ENCODE measurements at regions not wholly inside any gene's neighbourhood (a gene's known extent, or its start where the extent isn't known, plus 50 kb on each side); places are given as distances from the start of the nearest gene placed in this dataset.
"Not testable (repeated sequence)": the region's sequence is repeated elsewhere in the genome, so short reads cannot be mapped to it uniquely, and the experiment has no call there.

DNA sequence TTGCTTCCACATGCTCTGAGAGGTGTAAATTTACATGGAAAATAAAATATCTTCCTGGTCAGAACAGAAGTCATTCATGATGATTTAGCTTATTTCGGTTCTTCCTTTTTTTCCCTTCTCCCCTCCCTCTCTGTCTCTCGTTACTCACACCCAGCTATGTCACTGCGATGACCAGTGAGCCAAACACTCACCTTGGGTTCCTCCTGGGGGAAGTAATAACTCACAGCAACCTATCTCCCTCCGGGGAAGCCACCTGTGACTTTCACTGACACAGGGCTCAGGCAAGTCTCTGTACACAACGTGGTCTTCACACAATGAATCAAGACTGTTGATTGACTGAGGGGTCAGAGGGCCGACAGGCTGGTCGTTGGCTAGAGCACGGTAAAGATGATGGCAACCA, 135.3 kb upstream of the VANGL1 start (continued):
- TF ChIP-seq, protein P1, sequence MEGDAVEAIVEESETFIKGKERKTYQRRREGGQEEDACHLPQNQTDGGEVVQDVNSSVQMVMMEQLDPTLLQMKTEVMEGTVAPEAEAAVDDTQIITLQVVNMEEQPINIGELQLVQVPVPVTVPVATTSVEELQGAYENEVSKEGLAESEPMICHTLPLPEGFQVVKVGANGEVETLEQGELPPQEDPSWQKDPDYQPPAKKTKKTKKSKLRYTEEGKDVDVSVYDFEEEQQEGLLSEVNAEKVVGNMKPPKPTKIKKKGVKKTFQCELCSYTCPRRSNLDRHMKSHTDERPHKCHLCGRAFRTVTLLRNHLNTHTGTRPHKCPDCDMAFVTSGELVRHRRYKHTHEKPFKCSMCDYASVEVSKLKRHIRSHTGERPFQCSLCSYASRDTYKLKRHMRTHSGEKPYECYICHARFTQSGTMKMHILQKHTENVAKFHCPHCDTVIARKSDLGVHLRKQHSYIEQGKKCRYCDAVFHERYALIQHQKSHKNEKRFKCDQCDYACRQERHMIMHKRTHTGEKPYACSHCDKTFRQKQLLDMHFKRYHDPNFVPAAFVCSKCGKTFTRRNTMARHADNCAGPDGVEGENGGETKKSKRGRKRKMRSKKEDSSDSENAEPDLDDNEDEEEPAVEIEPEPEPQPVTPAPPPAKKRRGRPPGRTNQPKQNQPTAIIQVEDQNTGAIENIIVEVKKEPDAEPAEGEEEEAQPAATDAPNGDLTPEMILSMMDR (IDR thresholded peaks at IDR 0.05; ENCODE audit: low read depth, low read length, missing input control) = no peak
- TF ChIP-seq TAF1 (conservative IDR thresholded peaks at IDR 0.05) = no peak
- no peak for TF ChIP-seq EGR1 (IDR thresholded peaks at IDR 0.05; ENCODE audit: low read depth in 2 of 2)
- TF ChIP-seq GABPA (IDR thresholded peaks at IDR 0.05 in 1 of 2, conservative IDR thresholded peaks at IDR 0.05 in 1 of 2) = no peak
- TF ChIP-seq, protein P2, sequence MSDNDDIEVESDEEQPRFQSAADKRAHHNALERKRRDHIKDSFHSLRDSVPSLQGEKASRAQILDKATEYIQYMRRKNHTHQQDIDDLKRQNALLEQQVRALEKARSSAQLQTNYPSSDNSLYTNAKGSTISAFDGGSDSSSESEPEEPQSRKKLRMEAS (IDR thresholded peaks at IDR 0.05) = no peak
- TF ChIP-seq SP1 (IDR thresholded peaks at IDR 0.05) = no peak

DNA sequence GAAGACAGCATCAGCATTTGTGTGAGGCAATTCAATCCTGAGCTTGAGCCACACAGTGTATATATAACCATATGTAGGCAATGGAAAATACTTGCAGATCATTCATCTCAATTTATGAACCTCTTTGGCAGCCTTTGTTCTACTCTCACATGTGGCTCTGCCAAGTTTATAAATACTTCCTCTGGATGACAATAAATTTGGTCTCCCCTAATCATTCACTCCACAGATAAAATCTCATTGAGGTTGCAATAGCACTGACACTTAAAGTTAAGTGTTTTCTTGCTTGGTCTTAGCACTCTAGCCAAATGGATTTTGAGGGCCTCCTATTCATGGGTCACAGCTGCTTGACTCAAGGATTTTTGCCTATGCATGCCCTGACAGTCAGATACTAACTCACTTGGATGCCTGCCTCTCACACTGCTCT, 136.6 kb upstream of the VANGL1 start:
- Histone ChIP-seq H3K36me3 (ENCODE audit: control insufficient read depth in 4 of 4, insufficient read depth in 3 of 4, low read depth in 1 of 4, low read length in 3 of 4) (no peaks in the 10 kb centered on the region), H3K27ac (ENCODE audit: low read depth in 1 of 2, low read length in 2 of 2) (no peak overlapping the region), H3K27me3 (ENCODE audit: control insufficient read depth in 4 of 4, insufficient read depth in 4 of 4, low read length in 3 of 4) (peaks cover 0 to 3% (median 0%) of the 10 kb centered on the region in 4 donors), H3K4me1 (ENCODE audit: control insufficient read depth in 4 of 4, insufficient read depth in 4 of 4, low read length in 3 of 4) (no peaks in the 10 kb centered on the region), H3K4me3 (ENCODE audit: low read depth in 1 of 3, low read length in 3 of 3) (no peak overlapping the region), H3K9ac (ENCODE audit: low read depth in 1 of 2, low read length in 2 of 2) (no peak overlapping the region), H3K9me3 (ENCODE audit: control insufficient read depth in 4 of 4, low read length in 3 of 4) (no peaks in the 10 kb centered on the region)
- no peak for TF ChIP-seq NR2F2 (IDR thresholded peaks at IDR 0.05)
- no peak for TF ChIP-seq SP1 (IDR thresholded peaks at IDR 0.05)
- no peak for TF ChIP-seq HNF4A (conservative IDR thresholded peaks at IDR 0.05)
- no peak for TF ChIP-seq EGR1 (IDR thresholded peaks at IDR 0.05; ENCODE audit: low read depth in 2 of 2)
- TF ChIP-seq YY1 (IDR thresholded peaks at IDR 0.05) = no peak
- TF ChIP-seq, protein P1 (IDR thresholded peaks at IDR 0.05; ENCODE audit: low read depth, low read length, missing input control) = no peak
- no peak for TF ChIP-seq FOXA1 (IDR thresholded peaks at IDR 0.05)
- TF ChIP-seq FOXA2 (IDR thresholded peaks at IDR 0.05) = no peak
- no peak for TF ChIP-seq TAF1 (conservative IDR thresholded peaks at IDR 0.05)
- TF ChIP-seq RAD21 (IDR thresholded peaks at IDR 0.05) = no peak
- TF ChIP-seq, protein P3, sequence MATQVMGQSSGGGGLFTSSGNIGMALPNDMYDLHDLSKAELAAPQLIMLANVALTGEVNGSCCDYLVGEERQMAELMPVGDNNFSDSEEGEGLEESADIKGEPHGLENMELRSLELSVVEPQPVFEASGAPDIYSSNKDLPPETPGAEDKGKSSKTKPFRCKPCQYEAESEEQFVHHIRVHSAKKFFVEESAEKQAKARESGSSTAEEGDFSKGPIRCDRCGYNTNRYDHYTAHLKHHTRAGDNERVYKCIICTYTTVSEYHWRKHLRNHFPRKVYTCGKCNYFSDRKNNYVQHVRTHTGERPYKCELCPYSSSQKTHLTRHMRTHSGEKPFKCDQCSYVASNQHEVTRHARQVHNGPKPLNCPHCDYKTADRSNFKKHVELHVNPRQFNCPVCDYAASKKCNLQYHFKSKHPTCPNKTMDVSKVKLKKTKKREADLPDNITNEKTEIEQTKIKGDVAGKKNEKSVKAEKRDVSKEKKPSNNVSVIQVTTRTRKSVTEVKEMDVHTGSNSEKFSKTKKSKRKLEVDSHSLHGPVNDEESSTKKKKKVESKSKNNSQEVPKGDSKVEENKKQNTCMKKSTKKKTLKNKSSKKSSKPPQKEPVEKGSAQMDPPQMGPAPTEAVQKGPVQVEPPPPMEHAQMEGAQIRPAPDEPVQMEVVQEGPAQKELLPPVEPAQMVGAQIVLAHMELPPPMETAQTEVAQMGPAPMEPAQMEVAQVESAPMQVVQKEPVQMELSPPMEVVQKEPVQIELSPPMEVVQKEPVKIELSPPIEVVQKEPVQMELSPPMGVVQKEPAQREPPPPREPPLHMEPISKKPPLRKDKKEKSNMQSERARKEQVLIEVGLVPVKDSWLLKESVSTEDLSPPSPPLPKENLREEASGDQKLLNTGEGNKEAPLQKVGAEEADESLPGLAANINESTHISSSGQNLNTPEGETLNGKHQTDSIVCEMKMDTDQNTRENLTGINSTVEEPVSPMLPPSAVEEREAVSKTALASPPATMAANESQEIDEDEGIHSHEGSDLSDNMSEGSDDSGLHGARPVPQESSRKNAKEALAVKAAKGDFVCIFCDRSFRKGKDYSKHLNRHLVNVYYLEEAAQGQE (IDR thresholded peaks at IDR 0.05) = no peak
- TF ChIP-seq RXRA (IDR thresholded peaks at IDR 0.05) = no peak
- TF ChIP-seq, protein P4, sequence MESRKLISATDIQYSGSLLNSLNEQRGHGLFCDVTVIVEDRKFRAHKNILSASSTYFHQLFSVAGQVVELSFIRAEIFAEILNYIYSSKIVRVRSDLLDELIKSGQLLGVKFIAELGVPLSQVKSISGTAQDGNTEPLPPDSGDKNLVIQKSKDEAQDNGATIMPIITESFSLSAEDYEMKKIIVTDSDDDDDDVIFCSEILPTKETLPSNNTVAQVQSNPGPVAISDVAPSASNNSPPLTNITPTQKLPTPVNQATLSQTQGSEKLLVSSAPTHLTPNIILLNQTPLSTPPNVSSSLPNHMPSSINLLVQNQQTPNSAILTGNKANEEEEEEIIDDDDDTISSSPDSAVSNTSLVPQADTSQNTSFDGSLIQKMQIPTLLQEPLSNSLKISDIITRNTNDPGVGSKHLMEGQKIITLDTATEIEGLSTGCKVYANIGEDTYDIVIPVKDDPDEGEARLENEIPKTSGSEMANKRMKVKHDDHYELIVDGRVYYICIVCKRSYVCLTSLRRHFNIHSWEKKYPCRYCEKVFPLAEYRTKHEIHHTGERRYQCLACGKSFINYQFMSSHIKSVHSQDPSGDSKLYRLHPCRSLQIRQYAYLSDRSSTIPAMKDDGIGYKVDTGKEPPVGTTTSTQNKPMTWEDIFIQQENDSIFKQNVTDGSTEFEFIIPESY (IDR thresholded peaks at IDR 0.05) = no peak
- TF ChIP-seq HNF4G (IDR thresholded peaks at IDR 0.05) = no peak
- TF ChIP-seq, protein P5, sequence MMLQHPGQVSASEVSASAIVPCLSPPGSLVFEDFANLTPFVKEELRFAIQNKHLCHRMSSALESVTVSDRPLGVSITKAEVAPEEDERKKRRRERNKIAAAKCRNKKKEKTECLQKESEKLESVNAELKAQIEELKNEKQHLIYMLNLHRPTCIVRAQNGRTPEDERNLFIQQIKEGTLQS (IDR thresholded peaks at IDR 0.05) = no peak
- TF ChIP-seq, protein P2 (IDR thresholded peaks at IDR 0.05) = no peak
- no peak for TF ChIP-seq JUND (IDR thresholded peaks at IDR 0.05)
- no peak for TF ChIP-seq GABPA (IDR thresholded peaks at IDR 0.05 in 1 of 2, conservative IDR thresholded peaks at IDR 0.05 in 1 of 2)
- DNase-seq (ENCODE audit: low spot score) = no peak

DNA sequence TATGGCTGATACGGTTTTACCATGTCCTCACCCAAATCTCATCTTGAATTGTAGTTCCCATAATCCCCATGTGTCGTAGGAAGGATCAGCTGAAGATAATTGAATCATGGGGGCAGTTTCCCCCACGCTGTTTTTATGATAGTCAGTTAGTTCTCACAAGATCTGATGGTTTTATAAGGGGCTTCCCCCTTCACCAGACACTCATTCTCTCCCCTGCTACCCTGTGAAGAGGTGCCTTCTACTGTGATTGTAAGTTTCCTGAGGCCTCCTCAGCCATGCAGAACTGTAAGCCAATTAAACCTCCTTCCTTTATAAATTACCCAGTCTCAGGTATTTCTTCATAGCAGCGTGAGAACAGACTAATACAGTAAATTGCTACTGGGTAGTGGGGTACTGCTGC, 139.6 kb upstream of the VANGL1 start:
- WGBS = 84% methylated on average over 4 of the region's 4 CpGs
- H3K36me3 ChIP-seq (ENCODE audit: control insufficient read depth in 4 of 4, insufficient read depth in 3 of 4, low read depth in 1 of 4, low read length in 3 of 4); H3K4me1 ChIP-seq (ENCODE audit: control insufficient read depth in 4 of 4, insufficient read depth in 4 of 4, low read length in 3 of 4); H3K27ac ChIP-seq (ENCODE audit: low read depth in 1 of 2, low read length in 2 of 2); H3K9me3 ChIP-seq (ENCODE audit: control insufficient read depth in 4 of 4, low read length in 3 of 4); H3K9ac ChIP-seq (ENCODE audit: low read depth in 1 of 2, low read length in 2 of 2); H3K27me3 ChIP-seq (ENCODE audit: control insufficient read depth in 4 of 4, insufficient read depth in 4 of 4, low read length in 3 of 4); DNase-seq (ENCODE audit: low spot score); H3K4me3 ChIP-seq (ENCODE audit: low read depth in 1 of 3, low read length in 3 of 3): not testable (repeated sequence)

All from liver (tissue), 8 donors.